ENCODE measurements at regions not wholly inside any gene's neighbourhood (a gene's known extent, or its start where the extent isn't known, plus 50 kb on each side); places are given as distances from the start of the nearest gene placed in this dataset.

- H3K27ac Mint-ChIP-seq (ENCODE audit: unreplicated experiment): no peak overlapping the region
- no peaks in the 10 kb centered on the region for H3K36me3 Mint-ChIP-seq (ENCODE audit: low read depth)
- no peaks in the 10 kb centered on the region for H3K4me1 Mint-ChIP-seq (ENCODE audit: low read depth)
- no peak for DNase-seq (ENCODE audit: low spot score)
- no peak overlapping the region for H3K4me3 Mint-ChIP-seq (ENCODE audit: unreplicated experiment)
- H3K9me3 Mint-ChIP-seq (ENCODE audit: low read depth): peaks cover 8% of the 10 kb centered on the region
- H3K27me3 Mint-ChIP-seq (ENCODE audit: low read depth): peaks cover 2% of the 10 kb centered on the region
- TF ChIP-seq CTCF (IDR thresholded peaks at IDR 0.05): no peak
These were observed 733.0 kb downstream of the RPS29 start for GRCh38 chr14:48853159-48853558.

- DNase-seq (ENCODE audit: low spot score): no peak
- no peaks in the 10 kb centered on the region for H3K36me3 Mint-ChIP-seq (ENCODE audit: low read depth)
- peaks cover 8% of the 10 kb centered on the region for H3K9me3 Mint-ChIP-seq (ENCODE audit: low read depth)
- H3K27ac Mint-ChIP-seq (ENCODE audit: unreplicated experiment): no peak overlapping the region
- no peaks in the 10 kb centered on the region for H3K27me3 Mint-ChIP-seq (ENCODE audit: low read depth)
- no peaks in the 10 kb centered on the region for H3K4me1 Mint-ChIP-seq (ENCODE audit: low read depth)
- H3K4me3 Mint-ChIP-seq (ENCODE audit: unreplicated experiment): no peak overlapping the region
- no peak for TF ChIP-seq CTCF (IDR thresholded peaks at IDR 0.05)
These were observed 736.3 kb downstream of the RPS29 start for GRCh38 chr14:48849741-48850322.

- Mint-ChIP-seq H3K27ac (ENCODE audit: unreplicated experiment) (no peak overlapping the region), H3K9me3 (ENCODE audit: low read depth) (no peaks in the 10 kb centered on the region), H3K4me3 (ENCODE audit: unreplicated experiment) (no peak overlapping the region), H3K27me3 (ENCODE audit: low read depth) (no peaks in the 10 kb centered on the region), H3K4me1 (ENCODE audit: low read depth) (no peaks in the 10 kb centered on the region), H3K36me3 (ENCODE audit: low read depth) (no peaks in the 10 kb centered on the region)
- no peak for DNase-seq (ENCODE audit: low spot score)
- no peak for TF ChIP-seq CTCF (IDR thresholded peaks at IDR 0.05)
These were observed 743.4 kb downstream of the RPS29 start for GRCh38 chr14:48842785-48843184.

GRCh38 chr14:48826058-48826457, 760.1 kb downstream of the RPS29 start:
- H3K9me3 Mint-ChIP-seq (ENCODE audit: low read depth): no peaks in the 10 kb centered on the region
- H3K4me3 Mint-ChIP-seq (ENCODE audit: unreplicated experiment): no peak overlapping the region
- H3K4me1 Mint-ChIP-seq (ENCODE audit: low read depth): no peaks in the 10 kb centered on the region
- H3K36me3 Mint-ChIP-seq (ENCODE audit: low read depth): no peaks in the 10 kb centered on the region
- H3K27ac Mint-ChIP-seq (ENCODE audit: unreplicated experiment): no peak overlapping the region
- no peak for DNase-seq (ENCODE audit: low spot score)
- H3K27me3 Mint-ChIP-seq (ENCODE audit: low read depth): peaks cover 3% of the 10 kb centered on the region
- no peak for TF ChIP-seq CTCF (IDR thresholded peaks at IDR 0.05)

GRCh38 chr14:48814562-48814961, 771.6 kb downstream of the RPS29 start:
- Mint-ChIP-seq H3K4me1 (ENCODE audit: low read depth) (no peaks in the 10 kb centered on the region), H3K36me3 (ENCODE audit: low read depth) (no peaks in the 10 kb centered on the region), H3K4me3 (ENCODE audit: unreplicated experiment) (no peak overlapping the region), H3K9me3 (ENCODE audit: low read depth) (no peaks in the 10 kb centered on the region), H3K27ac (ENCODE audit: unreplicated experiment) (no peak overlapping the region), H3K27me3 (ENCODE audit: low read depth) (peaks cover 5% of the 10 kb centered on the region)
- TF ChIP-seq CTCF (IDR thresholded peaks at IDR 0.05): no peak
- DNase-seq (ENCODE audit: low spot score): no peak

Data from chondrocyte (in vitro differentiated cells).